HL-60 (cell line): ENCODE measurements at regions not wholly inside any gene's neighbourhood (a gene's known extent, or its start where the extent isn't known, plus 50 kb on each side); places are given as distances from the start of the nearest gene placed in this dataset.

ENCODE experiments used
- CTCF ChIP-seq: IDR thresholded peaks from one replicate; pipeline ENCODE4 v1.5.1; 2011; ENCODE audit warnings: low read length, control low read depth, inconsistent platforms; ENCODE audit not compliant: insufficient read depth
- GABPA ChIP-seq: IDR thresholded peaks from 2 replicates; pipeline ENCODE4 v1.6.1; 2012; ENCODE audit warnings: low read depth
- POLR2AphosphoS5 ChIP-seq: IDR thresholded peaks from 2 replicates; pipeline ENCODE4 v1.6.1; 2012; ENCODE audit warnings: low read depth
- REST ChIP-seq: IDR thresholded peaks from 2 replicates; pipeline ENCODE4 v1.6.1; 2012; ENCODE audit warnings: low read depth; ENCODE audit not compliant: insufficient replicate concordance

- TF ChIP-seq CTCF = no peak
- TF ChIP-seq POLR2AphosphoS5 = peak; percentile 99
- TF ChIP-seq REST = peak; percentile 39
- TF ChIP-seq GABPA = peak; percentile 45; the same call in 1 of the 2 replicates
Observed at GRCh38 chr20:52269321-52269720, 77.7 kb upstream of the ZFP64 start.
